GM23338 (cell line): ENCODE measurements at regions not wholly inside any gene's neighbourhood (a gene's known extent, or its start where the extent isn't known, plus 50 kb on each side); places are given as distances from the start of the nearest gene placed in this dataset.

Experiments used
- ATAC-seq: fragments of 200-7000 bp; cut with Tn5 transposase; 3 replicates; pipeline ENCODE4 v1.9.1; 2020
- DNase-seq: peaks from one replicate; pipeline ENCODE4 v3.0.0-alpha.2; 2015; ENCODE audit warnings: low spot score
- H2AFZ ChIP-seq: fragments of 200-600 bp; sonication (generic); 2 replicates; pipeline ENCODE4 v1.8.0; 2016; ENCODE audit warnings: antibody characterized with exemption, mild to moderate bottlenecking, moderate library complexity
- H3F3A ChIP-seq: fragments of 200-600 bp; sonication (generic); replicated peaks from 2 replicates; pipeline ENCODE4 v1.8.0; 2017; ENCODE audit warnings: antibody characterized with exemption, mixed run types, low read depth
- H3K27ac ChIP-seq: fragments of 200-600 bp; sonication (generic); 2 replicates; pipeline ENCODE4 v1.6.1; 2016; ENCODE audit warnings: low read depth
- H3K27me3 ChIP-seq: fragments of 200-600 bp; sonication (generic); 2 replicates; pipeline ENCODE4 v1.8.0; 2016; ENCODE audit warnings: mild to moderate bottlenecking, mixed run types, moderate library complexity; ENCODE audit not compliant: insufficient read depth
- H3K36me3 ChIP-seq: fragments of 200-600 bp; sonication (generic); 2 replicates; pipeline ENCODE4 v1.8.0; 2016; ENCODE audit warnings: mild to moderate bottlenecking; ENCODE audit not compliant: insufficient read depth
- H3K4me1 ChIP-seq: fragments of 200-600 bp; sonication (generic); 2 replicates; pipeline ENCODE4 v1.8.0; 2016; ENCODE audit warnings: mild to moderate bottlenecking, moderate library complexity; ENCODE audit not compliant: insufficient read depth
- H3K4me2 ChIP-seq: fragments of 200-600 bp; sonication (generic); 2 replicates; pipeline ENCODE4 v1.7.1; 2017; ENCODE audit warnings: mixed run types
- H3K4me3 ChIP-seq: fragments of 200-600 bp; sonication (generic); 2 replicates; pipeline ENCODE4 v1.6.1; 2016; ENCODE audit warnings: mixed run types
- H3K79me2 ChIP-seq: fragments of 200-600 bp; sonication (generic); replicated peaks from 2 replicates; pipeline ENCODE4 v1.8.0; 2017; ENCODE audit warnings: mild to moderate bottlenecking; ENCODE audit not compliant: insufficient read depth
- H3K9me2 ChIP-seq: fragments of 200-600 bp; sonication (generic); 2 replicates; pipeline ENCODE4 v1.8.0; 2017; ENCODE audit not compliant: insufficient read depth
- H4K20me1 ChIP-seq: fragments of 200-600 bp; sonication (generic); replicated peaks from 2 replicates; pipeline ENCODE4 v1.8.0; 2017; ENCODE audit warnings: mild to moderate bottlenecking; ENCODE audit not compliant: insufficient read depth
- H3K27ac Mint-ChIP-seq: 2 replicates; pipeline ENCODE4 v1.8.0; 2020; ENCODE audit warnings: inconsistent platforms, mild to moderate bottlenecking, moderate library complexity, mixed read lengths
- H3K27me3 Mint-ChIP-seq: 3 replicates; pipeline ENCODE4 v1.8.0; 2022; ENCODE audit warnings: low read depth, mild to moderate bottlenecking, moderate library complexity, mixed read lengths, inconsistent platforms; ENCODE audit not compliant: insufficient read depth, poor library complexity
- H3K36me3 Mint-ChIP-seq: 3 replicates; pipeline ENCODE4 v1.8.0; 2021; ENCODE audit warnings: low read depth, mild to moderate bottlenecking, inconsistent platforms, moderate library complexity, mixed read lengths
- H3K4me1 Mint-ChIP-seq: 3 replicates; pipeline ENCODE4 v1.8.0; 2020; ENCODE audit warnings: mild to moderate bottlenecking, inconsistent platforms, mixed read lengths
- H3K4me3 Mint-ChIP-seq: 3 replicates; pipeline ENCODE4 v1.8.0; 2021; ENCODE audit warnings: moderate library complexity, mild to moderate bottlenecking, inconsistent platforms, mixed read lengths
- H3K9me3 Mint-ChIP-seq: 3 replicates; pipeline ENCODE4 v1.8.0; 2020; ENCODE audit warnings: moderate library complexity, mild to moderate bottlenecking, inconsistent platforms, mixed read lengths
- CTCF ChIP-seq, 2 experiments: fragments of 200-600 bp in 1 of 2; sonication (generic) in 1 of 2; conservative IDR thresholded peaks; 2 replicates each; pipeline versions ENCODE4 v1.5.1 to v1.6.1; 2016 to 2017; ENCODE audit warnings: antibody characterized with exemption in 2 of 2, low read depth in 2 of 2, mild to moderate bottlenecking in 2 of 2, moderate library complexity in 1 of 2
- EZH2 ChIP-seq: fragments of 200-600 bp; sonication (generic); IDR thresholded peaks from one replicate; pipeline ENCODE4 v1.8.0; 2017; ENCODE audit warnings: antibody characterized with exemption, mild to moderate bottlenecking, low read depth; ENCODE audit not compliant: unreplicated experiment
- EZH2phosphoT487 ChIP-seq: fragments of 200-600 bp; sonication (generic); IDR thresholded peaks from one replicate; pipeline ENCODE4 v1.8.1; 2018; ENCODE audit warnings: antibody characterized with exemption; ENCODE audit not compliant: unreplicated experiment
- JUNB ChIP-seq: IDR thresholded peaks from one replicate; pipeline ENCODE4 v1.6.1; 2016; ENCODE audit warnings: antibody characterized with exemption; ENCODE audit not compliant: unreplicated experiment
- ZNF114 ChIP-seq: fragments of 250-450 bp; sonication (Bioruptor Pico); IDR thresholded peaks from 2 replicates; pipeline ENCODE4 v1.5.0; 2020; ENCODE audit warnings: mild to moderate bottlenecking, moderate library complexity
- ZNF462 ChIP-seq: fragments of 250-450 bp; sonication (Bioruptor Pico); IDR thresholded peaks from 2 replicates; pipeline ENCODE4 v1.5.0; 2020; ENCODE audit warnings: mild to moderate bottlenecking, moderate library complexity

- Histone ChIP-seq H3K27ac (no peak overlapping the region), H3F3A (no peaks in the 10 kb centered on the region), H2AFZ (no peak overlapping the region), H3K4me1 (no peaks in the 10 kb centered on the region), H4K20me1 (no peaks in the 10 kb centered on the region), H3K4me2 (no peak overlapping the region), H3K9me2 (peaks cover 9% of the 10 kb centered on the region), H3K27me3 (no peaks in the 10 kb centered on the region), H3K36me3 (no peaks in the 10 kb centered on the region), H3K4me3 (no peak overlapping the region), H3K79me2 (no peaks in the 10 kb centered on the region)
- Mint-ChIP-seq H3K27me3 (no peaks in the 10 kb centered on the region), H3K9me3 (no peaks in the 10 kb centered on the region), H3K36me3 (no peaks in the 10 kb centered on the region), H3K27ac (no peak overlapping the region), H3K4me1 (peaks cover 6% of the 10 kb centered on the region), H3K4me3 (no peak overlapping the region)
- ATAC-seq (no peak), DNase-seq (no peak)
- no peak for TF ChIP-seq ZNF462 (CRISPR knock-in tag)
- no peak for TF ChIP-seq EZH2phosphoT487
- no peak for TF ChIP-seq EZH2
- no peak for TF ChIP-seq ZNF114
- no peak for TF ChIP-seq JUNB
- TF ChIP-seq CTCF (conservative IDR thresholded peaks at IDR 0.05; ENCODE audit: low read depth in 2 of 2), result no peak
These were observed 154.4 kb downstream of the EMP1 start for GRCh38 chr12:13350946-13351345.
